Neutrophil (primary cell): ENCODE measurements at regions not wholly inside any gene's neighbourhood (a gene's known extent, or its start where the extent isn't known, plus 50 kb on each side); places are given as distances from the start of the nearest gene placed in this dataset.

Experiments used
- H3K27ac ChIP-seq: fragments of 200-600 bp; sonication (generic); 2 replicates; pipeline ENCODE4 v1.5.1; 2016; ENCODE audit warnings: mild to moderate bottlenecking, moderate library complexity
- H3K27me3 ChIP-seq: fragments of 200-600 bp; sonication (generic); 2 replicates; pipeline ENCODE4 v1.6.0; 2016; ENCODE audit warnings: mild to moderate bottlenecking
- H3K36me3 ChIP-seq: fragments of 200-600 bp; sonication (generic); 2 replicates; pipeline ENCODE4 v1.5.1; 2017
- H3K4me1 ChIP-seq, 2 experiments: fragments of 200-600 bp in 1 of 2; sonication (generic) in 1 of 2; 1 replicate in 1 of 2; 2 replicates in 1 of 2; pipeline versions ENCODE4 v1.5.1 to v1.6.1; 2013 to 2016; ENCODE audit warnings: low read depth in 1 of 2, low read length in 1 of 2, mild to moderate bottlenecking in 1 of 2, moderate library complexity in 1 of 2; ENCODE audit not compliant: control insufficient read depth in 1 of 2, insufficient read depth in 1 of 2
- H3K4me3 ChIP-seq, 2 experiments: fragments of 200-600 bp in 1 of 2; sonication (generic) in 1 of 2; 1 replicate in 1 of 2; 2 replicates in 1 of 2; pipeline ENCODE4 v1.5.1; 2013 to 2016; ENCODE audit warnings: low read depth in 1 of 2, low read length in 1 of 2, mild to moderate bottlenecking in 1 of 2, moderate library complexity in 1 of 2
- H3K9me3 ChIP-seq: fragments of 200-600 bp; sonication (generic); 2 replicates; pipeline ENCODE4 v1.5.1; 2016
- TF ChIP-seq, protein P1 (sequence below): fragments of 200-600 bp; sonication (generic); IDR thresholded peaks from 2 replicates; pipeline ENCODE4 v1.5.1; 2016; ENCODE audit warnings: antibody characterized with exemption

DNA sequence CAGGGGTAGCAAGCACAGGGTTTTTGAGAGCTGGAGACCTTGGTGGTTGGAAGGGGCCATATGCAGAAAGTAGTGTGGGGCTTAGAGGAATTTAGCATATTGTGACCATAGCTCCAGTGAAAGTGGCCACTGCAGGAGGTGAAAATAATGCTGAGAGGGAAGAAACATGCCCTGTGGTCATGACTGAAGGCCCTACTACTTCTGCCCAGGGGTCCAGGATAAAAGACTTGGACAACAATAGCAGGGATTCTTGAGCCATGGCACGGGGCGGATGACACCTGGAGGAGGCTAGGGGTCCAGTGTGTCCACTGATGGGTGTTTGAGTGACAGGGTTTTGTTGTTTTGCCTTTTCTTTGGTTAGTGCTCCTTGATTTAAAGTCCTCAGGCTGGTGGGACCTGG, 694.6 kb downstream of the CPS1 start:
- TF ChIP-seq, protein P1, sequence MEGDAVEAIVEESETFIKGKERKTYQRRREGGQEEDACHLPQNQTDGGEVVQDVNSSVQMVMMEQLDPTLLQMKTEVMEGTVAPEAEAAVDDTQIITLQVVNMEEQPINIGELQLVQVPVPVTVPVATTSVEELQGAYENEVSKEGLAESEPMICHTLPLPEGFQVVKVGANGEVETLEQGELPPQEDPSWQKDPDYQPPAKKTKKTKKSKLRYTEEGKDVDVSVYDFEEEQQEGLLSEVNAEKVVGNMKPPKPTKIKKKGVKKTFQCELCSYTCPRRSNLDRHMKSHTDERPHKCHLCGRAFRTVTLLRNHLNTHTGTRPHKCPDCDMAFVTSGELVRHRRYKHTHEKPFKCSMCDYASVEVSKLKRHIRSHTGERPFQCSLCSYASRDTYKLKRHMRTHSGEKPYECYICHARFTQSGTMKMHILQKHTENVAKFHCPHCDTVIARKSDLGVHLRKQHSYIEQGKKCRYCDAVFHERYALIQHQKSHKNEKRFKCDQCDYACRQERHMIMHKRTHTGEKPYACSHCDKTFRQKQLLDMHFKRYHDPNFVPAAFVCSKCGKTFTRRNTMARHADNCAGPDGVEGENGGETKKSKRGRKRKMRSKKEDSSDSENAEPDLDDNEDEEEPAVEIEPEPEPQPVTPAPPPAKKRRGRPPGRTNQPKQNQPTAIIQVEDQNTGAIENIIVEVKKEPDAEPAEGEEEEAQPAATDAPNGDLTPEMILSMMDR: no peak
- Histone ChIP-seq H3K27ac (no peak overlapping the region), H3K4me3 (no peak overlapping the region), H3K4me1 (no peaks in the 10 kb centered on the region), H3K36me3 (no peaks in the 10 kb centered on the region), H3K27me3 (no peaks in the 10 kb centered on the region), H3K9me3 (no peaks in the 10 kb centered on the region)

DNA sequence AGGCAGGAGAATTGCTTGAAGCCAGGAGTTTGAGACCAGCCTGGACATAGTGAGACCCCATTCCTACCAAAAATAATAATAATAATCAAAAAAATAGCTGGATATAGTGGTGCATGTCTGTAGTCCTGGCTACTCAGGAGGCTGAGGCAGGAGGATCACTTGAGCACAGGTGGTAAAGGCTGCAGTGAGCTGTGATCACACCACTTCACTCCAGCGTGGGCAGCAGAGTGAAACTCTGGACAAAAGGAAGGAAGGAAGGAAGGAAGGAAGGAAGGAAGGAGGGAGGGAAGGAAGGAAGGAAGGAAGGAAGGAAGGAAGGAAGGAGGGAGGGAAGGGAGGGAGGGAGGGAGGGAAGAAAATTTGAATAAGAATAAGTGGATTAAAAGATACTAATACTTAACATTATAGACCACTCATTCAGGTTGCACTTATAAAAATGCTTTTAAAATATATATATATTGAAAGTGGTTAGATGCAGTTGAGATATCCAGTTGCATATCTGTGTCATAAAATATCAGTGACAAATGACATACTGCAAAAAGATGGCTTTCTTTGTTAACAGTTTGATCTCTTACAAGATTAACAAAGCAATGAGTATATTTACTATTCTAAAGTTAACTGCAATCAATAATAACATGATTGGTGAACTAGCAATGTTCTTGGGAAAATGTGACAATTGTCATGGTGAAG, 702.4 kb downstream of the CPS1 start:
- Histone ChIP-seq H3K36me3 (no peaks in the 10 kb centered on the region), H3K4me3 (no peak overlapping the region), H3K9me3 (no peaks in the 10 kb centered on the region), H3K4me1 (no peaks in the 10 kb centered on the region), H3K27ac (no peak overlapping the region), H3K27me3 (no peaks in the 10 kb centered on the region)
- TF ChIP-seq, protein P1: no peak

DNA sequence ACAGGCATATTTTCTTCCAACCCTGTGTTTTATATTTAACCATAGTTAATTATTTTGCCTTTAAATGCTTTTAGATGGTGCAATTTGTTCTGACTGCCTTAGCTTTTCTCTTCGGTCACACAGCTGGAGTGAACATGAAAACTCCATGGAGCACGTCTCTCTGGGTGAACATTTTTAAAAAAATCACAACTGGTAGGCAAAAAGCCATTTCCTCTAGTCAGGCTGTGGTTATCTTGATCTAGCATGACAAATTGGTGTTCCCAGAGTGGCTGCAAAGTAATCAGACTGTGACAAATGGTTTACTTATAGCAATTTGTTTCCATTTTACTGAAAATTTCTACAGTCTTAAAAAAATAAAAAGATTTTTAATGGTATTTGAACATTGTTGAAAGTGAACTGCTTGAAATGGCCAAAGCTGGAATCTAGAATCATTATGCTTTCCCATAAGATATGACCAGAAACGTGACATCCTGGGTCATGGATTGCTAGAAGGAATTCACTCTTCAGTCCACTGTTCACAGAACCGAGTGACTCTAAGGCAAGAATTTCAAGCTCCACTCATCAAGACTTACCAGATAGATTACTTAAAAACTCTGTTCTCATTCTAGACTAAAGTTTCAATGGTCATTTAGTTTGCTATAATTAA, 703.6 kb downstream of the CPS1 start:
- TF ChIP-seq, protein P1: no peak
- no peaks in the 10 kb centered on the region for H3K9me3 ChIP-seq
- H3K36me3 ChIP-seq: no peaks in the 10 kb centered on the region
- no peaks in the 10 kb centered on the region for H3K27me3 ChIP-seq
- no peak overlapping the region for H3K4me3 ChIP-seq
- no peak overlapping the region for H3K27ac ChIP-seq
- H3K4me1 ChIP-seq: no peaks in the 10 kb centered on the region

DNA sequence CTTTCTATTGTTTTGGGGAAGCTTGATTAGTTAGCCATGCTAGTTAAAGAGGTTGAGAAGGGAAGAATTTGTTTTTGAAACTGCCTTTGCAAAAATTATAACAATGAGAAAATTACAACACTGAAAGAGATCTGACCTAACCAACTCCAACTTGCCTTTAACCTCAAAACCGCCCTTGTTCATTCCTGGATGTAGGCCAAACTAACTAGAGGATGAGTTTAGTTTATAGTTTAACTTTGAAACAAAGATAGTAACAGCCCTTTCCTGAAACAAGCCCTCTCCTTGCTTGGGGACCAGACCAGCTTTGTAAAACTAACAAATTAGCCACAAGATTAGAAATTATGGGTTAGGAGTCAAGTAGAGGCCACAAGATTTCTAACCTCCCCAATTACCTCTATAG, 713.9 kb downstream of the CPS1 start:
- Histone ChIP-seq H3K36me3 (no peaks in the 10 kb centered on the region), H3K4me3 (no peak overlapping the region), H3K9me3 (no peaks in the 10 kb centered on the region), H3K27me3 (no peaks in the 10 kb centered on the region), H3K27ac (no peak overlapping the region), H3K4me1 (no peaks in the 10 kb centered on the region)
- TF ChIP-seq, protein P1: no peak

DNA sequence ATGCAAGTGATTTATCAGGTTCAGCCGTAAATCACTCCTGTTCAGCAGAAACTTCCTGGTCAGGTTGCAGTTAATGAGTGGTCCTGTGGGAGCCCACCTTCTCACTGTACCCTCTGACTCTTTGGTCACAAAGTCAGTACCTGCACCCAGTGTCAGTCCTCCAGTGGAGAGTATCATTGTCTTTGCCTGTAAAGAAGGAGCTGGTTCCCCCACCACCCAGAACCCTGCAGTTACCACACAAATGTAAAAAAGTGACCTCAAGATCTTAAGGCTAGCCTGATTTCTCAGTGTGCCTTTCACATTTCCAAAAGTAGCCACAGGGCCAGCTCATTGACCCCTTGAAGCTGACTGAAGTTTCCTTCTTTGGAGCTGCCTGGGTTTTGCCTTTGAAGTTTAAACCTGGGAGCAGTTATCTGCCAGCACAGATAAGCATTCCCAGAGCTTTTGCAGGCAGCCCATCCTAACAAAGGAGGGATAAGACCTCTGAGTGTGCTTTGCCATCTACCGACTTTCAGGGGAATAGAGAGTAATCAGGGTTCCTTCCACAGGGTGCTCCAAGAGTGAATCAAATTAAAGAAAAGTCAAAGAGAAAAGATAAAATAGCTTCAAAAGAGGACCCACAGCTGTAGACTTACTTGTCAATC, 725.2 kb downstream of the CPS1 start:
- TF ChIP-seq, protein P1: no peak
- H3K27ac ChIP-seq: no peak overlapping the region
- H3K9me3 ChIP-seq: no peaks in the 10 kb centered on the region
- no peaks in the 10 kb centered on the region for H3K27me3 ChIP-seq
- no peaks in the 10 kb centered on the region for H3K4me1 ChIP-seq
- no peaks in the 10 kb centered on the region for H3K36me3 ChIP-seq
- H3K4me3 ChIP-seq: no peak overlapping the region
